H1 (cell line): ENCODE measurements at regions not wholly inside any gene's neighbourhood (a gene's known extent, or its start where the extent isn't known, plus 50 kb on each side); places are given as distances from the start of the nearest gene placed in this dataset.

Source experiments
- CTCF ChIA-PET: fragments of 300-600 bp; sonication (Branson Sonifier 250); formaldehyde crosslinking; loops from one replicate; lab custom pipeline; 2021; ENCODE audit not compliant: partially characterized antibody; lab: Charles Lee
- POLR2A ChIA-PET: fragments of 300-600 bp; sonication (Branson Sonifier 250); formaldehyde crosslinking; loops from one replicate; lab custom pipeline; 2021; ENCODE audit warnings: inconsistent platforms; ENCODE audit not compliant: partially characterized antibody; lab: Charles Lee
- DNase-seq, 2 experiments: peaks; one replicate each; pipeline versions ENCODE4 v3.0.0 to v3.0.0-alpha.2; 2010 to 2022; ENCODE audit warnings: low spot score in 2 of 2, low read depth in 1 of 2, mixed read lengths in 1 of 2
- FAIRE-seq: peaks from 2 replicates; lab custom pipeline; 2011; peaks lifted over from hg19 to GRCh38; lab: Jason Lieb, UNC
- H2AFZ ChIP-seq: 2 replicates; pipeline ENCODE4 v1.8.1; 2012; ENCODE audit warnings: low read length, inconsistent platforms
- H2AK5ac ChIP-seq: 2 replicates; pipeline ENCODE4 v1.6.1; 2013; ENCODE audit warnings: low read depth, low read length
- H2BK120ac ChIP-seq: replicated peaks from 2 replicates; pipeline ENCODE3; 2013; ENCODE audit warnings: low read depth, low read length, inconsistent platforms
- H2BK12ac ChIP-seq: 2 replicates; pipeline ENCODE4 v1.6.1; 2013; ENCODE audit warnings: low read depth, low read length
- H2BK15ac ChIP-seq: 2 replicates; pipeline ENCODE4 v1.6.1; 2013; ENCODE audit warnings: low read length
- H2BK20ac ChIP-seq: 2 replicates; pipeline ENCODE4 v1.6.1; 2013; ENCODE audit warnings: low read length
- H2BK5ac ChIP-seq: 2 replicates; pipeline ENCODE4 v1.6.1; 2013; ENCODE audit warnings: low read depth, low read length
- H3K14ac ChIP-seq: 2 replicates; pipeline ENCODE4 v1.6.1; 2013; ENCODE audit warnings: inconsistent platforms; ENCODE audit not compliant: insufficient read length
- H3K18ac ChIP-seq: 2 replicates; pipeline ENCODE4 v1.6.1; 2013; ENCODE audit warnings: low read length; ENCODE audit errors: extremely low read depth
- H3K23ac ChIP-seq: 2 replicates; pipeline ENCODE4 v1.6.1; 2013; ENCODE audit warnings: inconsistent platforms; ENCODE audit not compliant: insufficient read length
- H3K23me2 ChIP-seq: 2 replicates; pipeline ENCODE4 v1.6.1; 2013; ENCODE audit warnings: low read depth, low read length
- H3K27ac ChIP-seq: 2 replicates; pipeline ENCODE4 v1.6.1; 2011; ENCODE audit warnings: low read depth, low read length, inconsistent platforms
- H3K27me3 ChIP-seq, 4 experiments: replicated peaks in 1 of 4; 1 replicate in 1 of 4; 2 replicates in 3 of 4; pipeline versions ENCODE4 v1.6.1 to v1.8.1; 2011 to 2013; ENCODE audit warnings: low read length in 3 of 4, mild to moderate bottlenecking in 3 of 4, inconsistent platforms in 2 of 4, mixed read lengths in 2 of 4, moderate library complexity in 1 of 4; ENCODE audit not compliant: control insufficient read depth in 3 of 4, insufficient read depth in 3 of 4; ENCODE audit errors: extremely low read depth in 1 of 4
- H3K36me3 ChIP-seq, 4 experiments: 2 replicates each; pipeline versions ENCODE4 v1.6.1 to v1.8.1; 2011 to 2013; ENCODE audit warnings: mild to moderate bottlenecking in 4 of 4, low read length in 3 of 4, moderate library complexity in 2 of 4, control low read depth in 1 of 4, inconsistent platforms in 1 of 4; ENCODE audit not compliant: insufficient read depth in 4 of 4, control insufficient read depth in 2 of 4
- H3K4ac ChIP-seq: replicated peaks from 2 replicates; pipeline ENCODE3; 2013; ENCODE audit warnings: low read length, low read depth, mixed read lengths, inconsistent platforms; ENCODE audit not compliant: insufficient read length
- H3K4me1 ChIP-seq, 4 experiments: replicated peaks in 1 of 4; 1 replicate in 1 of 4; 2 replicates in 3 of 4; pipeline versions ENCODE4 v1.6.1 to v1.8.1; 2011 to 2013; ENCODE audit warnings: low read length in 3 of 4, inconsistent platforms in 2 of 4, mixed read lengths in 1 of 4; ENCODE audit not compliant: insufficient read depth in 4 of 4, control insufficient read depth in 3 of 4
- H3K4me2 ChIP-seq, 2 experiments: 2 replicates each; pipeline versions ENCODE4 v1.6.1 to v1.8.1; 2011 to 2013; ENCODE audit warnings: low read depth in 2 of 2, low read length in 2 of 2, control low read depth in 1 of 2, inconsistent platforms in 1 of 2, mild to moderate bottlenecking in 1 of 2; ENCODE audit not compliant: insufficient read depth in 1 of 2
- H3K4me3 ChIP-seq, 4 experiments: fragments of 200-600, 300-600 bp in 1 of 4; sonication (generic), shearing (Covaris generic), sonication (Bioruptor Twin) in 1 of 4; 2 replicates each; pipeline versions ENCODE4 v1.5.1 to v1.8.1; 2011 to 2016; ENCODE audit warnings: low read length in 4 of 4, low read depth in 3 of 4, control low read depth in 2 of 4, inconsistent platforms in 2 of 4, mild to moderate bottlenecking in 2 of 4, mixed read lengths in 1 of 4, moderate library complexity in 1 of 4; ENCODE audit not compliant: insufficient read depth in 2 of 4; ENCODE audit errors: extremely low read depth in 1 of 4
- H3K56ac ChIP-seq: replicated peaks from 2 replicates; pipeline ENCODE3; 2013; ENCODE audit warnings: low read depth, mild to moderate bottlenecking, mixed read lengths, low read length, inconsistent platforms; ENCODE audit not compliant: insufficient read length
- H3K79me1 ChIP-seq: 2 replicates; pipeline ENCODE4 v1.6.1; 2013; ENCODE audit warnings: low read depth, low read length, control low read depth
- H3K79me2 ChIP-seq, 2 experiments: 2 replicates each; pipeline versions ENCODE4 v1.6.1 to v1.8.1; 2012 to 2013; ENCODE audit warnings: low read length in 2 of 2, mild to moderate bottlenecking in 2 of 2, inconsistent platforms in 1 of 2; ENCODE audit not compliant: insufficient read depth in 2 of 2, control insufficient read depth in 1 of 2
- H3K9ac ChIP-seq, 4 experiments: replicated peaks in 1 of 4; 1 replicate in 1 of 4; 2 replicates in 3 of 4; pipeline versions ENCODE4 v1.6.1 to v1.8.1; 2011 to 2013; ENCODE audit warnings: low read depth in 3 of 4, low read length in 3 of 4, control low read depth in 2 of 4, mild to moderate bottlenecking in 2 of 4, moderate library complexity in 2 of 4, inconsistent platforms in 1 of 4; ENCODE audit errors: extremely low read depth in 1 of 4
- H3K9me3 ChIP-seq, 2 experiments: 2 replicates each; pipeline versions ENCODE4 v1.6.1 to v1.8.1; 2012 to 2013; ENCODE audit warnings: mild to moderate bottlenecking in 2 of 2, moderate library complexity in 2 of 2, control low read depth in 1 of 2, inconsistent platforms in 1 of 2, low read depth in 1 of 2, low read length in 1 of 2, mixed read lengths in 1 of 2; ENCODE audit not compliant: insufficient read depth in 2 of 2
- H4K20me1 ChIP-seq, 2 experiments: replicated peaks in 1 of 2; 2 replicates each; pipeline versions ENCODE3 to v1.8.1; 2011 to 2013; ENCODE audit warnings: inconsistent platforms in 2 of 2, low read length in 2 of 2, mild to moderate bottlenecking in 1 of 2; ENCODE audit not compliant: insufficient read depth in 2 of 2, control insufficient read depth in 1 of 2
- H4K5ac ChIP-seq: 2 replicates; pipeline ENCODE4 v1.6.1; 2013; ENCODE audit warnings: low read length, low read depth, mixed read lengths, inconsistent platforms; ENCODE audit not compliant: insufficient read length
- H4K8ac ChIP-seq: 2 replicates; pipeline ENCODE4 v1.8.0; 2013; ENCODE audit warnings: mild to moderate bottlenecking, moderate library complexity, low read length, inconsistent platforms; ENCODE audit not compliant: insufficient read depth; ENCODE audit errors: extremely low read depth
- H4K91ac ChIP-seq: replicated peaks from 2 replicates; pipeline ENCODE3; 2013; ENCODE audit warnings: low read length, mixed read lengths, inconsistent platforms; ENCODE audit not compliant: insufficient read length
- CREB1 ChIP-seq: IDR thresholded peaks from 2 replicates; pipeline ENCODE4 v1.6.1; 2012; ENCODE audit warnings: inconsistent platforms
- JUN ChIP-seq: IDR thresholded peaks from 2 replicates; pipeline ENCODE4 v1.6.1; 2011; ENCODE audit warnings: low read depth, mild to moderate bottlenecking, improper control_type of control experiment, low read length
- RAD21 ChIP-seq, 2 experiments: IDR thresholded peaks in 1 of 2; conservative IDR thresholded peaks in 1 of 2; 2 replicates each; pipeline ENCODE4 v1.6.1; 2011; ENCODE audit warnings: low read depth in 2 of 2, low read length in 2 of 2, improper control_type of control experiment in 1 of 2, inconsistent platforms in 1 of 2, mild to moderate bottlenecking in 1 of 2, moderate library complexity in 1 of 2
- SIX5 ChIP-seq: IDR thresholded peaks from 2 replicates; pipeline ENCODE4 v1.6.1; 2011; ENCODE audit warnings: mild to moderate bottlenecking, low read depth, low read length
- SP1 ChIP-seq: IDR thresholded peaks from 2 replicates; pipeline ENCODE4 v1.6.1; 2011; ENCODE audit warnings: low read depth, low read length
- SUZ12 ChIP-seq: fragments of 200-600 bp; sonication (generic); IDR thresholded peaks from 2 replicates; pipeline ENCODE4 v1.6.1; 2012; ENCODE audit warnings: mild to moderate bottlenecking, inconsistent platforms, low read length, moderate library complexity, mixed read lengths
- WGBS, 2 experiments: shearing (Covaris generic) in 1 of 2; methylation state at CpG; one replicate each; pipeline versions ENCODE4 v1.1.6 to v1.1.7; 2013 to 2015; ENCODE audit warnings: low lambda C conversion rate in 2 of 2, mixed read lengths in 2 of 2, inconsistent platforms in 1 of 2, low coverage in 1 of 2, missing lambda C conversion rate in 1 of 2; ENCODE audit not compliant: insufficient replicate concordance in 2 of 2, insufficient coverage in 1 of 2, insufficient read length in 1 of 2; ENCODE audit errors: extremely low coverage in 1 of 2, missing lambda C conversion rate in 1 of 2; 5-methylcytosine and 5-hydroxymethylcytosine counted together

DNA sequence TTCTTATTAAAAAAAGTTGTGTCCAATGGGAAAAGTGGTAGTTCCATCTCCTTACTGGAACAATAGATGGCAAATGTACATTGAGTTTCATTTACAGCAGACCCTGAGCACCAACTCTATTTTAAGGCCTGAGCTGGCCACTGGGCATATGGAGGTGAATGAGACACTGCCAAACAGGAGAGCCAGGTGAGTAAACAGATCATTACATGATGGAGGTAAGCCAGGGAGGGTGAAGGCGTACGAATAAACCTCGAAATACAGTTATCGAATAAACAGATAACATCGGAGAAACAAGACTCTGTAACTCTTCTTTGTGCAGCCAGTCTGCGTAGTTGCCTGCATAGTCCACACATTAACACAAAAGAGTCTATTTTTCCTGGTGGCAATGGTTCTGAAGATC lies 446.4 kb upstream of the KLF4 start:
- CTCF ChIA-PET, result no interaction called here
- Histone ChIP-seq H3K4me1 (no peaks in the 10 kb centered on the region), H3K23ac (no peak overlapping the region), H3K4me3 (no peak overlapping the region), H2AFZ (no peak overlapping the region), H3K9me3 (no peaks in the 10 kb centered on the region), H3K56ac (no peak overlapping the region), H3K9ac (no peak overlapping the region), H2BK120ac (no peak overlapping the region), H2BK12ac (no peak overlapping the region), H4K8ac (no peak overlapping the region)
- POLR2A ChIA-PET, result no interaction called here
- WGBS, 2 experiments, result 94% methylated on average over 6 of the region's 6 CpGs; no CpG with 5 or more reads in 1 of the 2 experiments
- DNase-seq, result no peak
- TF ChIP-seq RAD21 (IDR thresholded peaks at IDR 0.05 in 1 of 2, conservative IDR thresholded peaks at IDR 0.05 in 1 of 2; ENCODE audit: low read depth in 2 of 2, low read length in 2 of 2), result no peak
- TF ChIP-seq SUZ12, result no peak
- TF ChIP-seq CREB1, result no peak
- no peak for TF ChIP-seq JUN
- TF ChIP-seq SIX5, result no peak
- no peak for TF ChIP-seq SP1
- TF ChIP-seq, all 59 proteins: peak for 0
- Histone ChIP-seq H3K18ac (no peak overlapping the region), H4K5ac (no peak overlapping the region), H3K4me2 (no peak overlapping the region), H3K4ac (no peak overlapping the region), H3K27ac (no peak overlapping the region), H3K79me2 (no peaks in the 10 kb centered on the region), H4K91ac (no peak overlapping the region), H2BK15ac (no peak overlapping the region), H3K36me3 (no peaks in the 10 kb centered on the region), H4K20me1 (no peaks in the 10 kb centered on the region), H3K23me2 (no peaks in the 10 kb centered on the region), H3K27me3 (no peaks in the 10 kb centered on the region), H2BK20ac (no peak overlapping the region), H3K79me1 (no peaks in the 10 kb centered on the region), H2AK5ac (no peak overlapping the region), H3K14ac (no peak overlapping the region), H2BK5ac (no peak overlapping the region)
- FAIRE-seq, result no peak
